Panc1 (cell line): ENCODE measurements at regions not wholly inside any gene's neighbourhood (a gene's known extent, or its start where the extent isn't known, plus 50 kb on each side); places are given as distances from the start of the nearest gene placed in this dataset.

Experiments used
- ATAC-seq: fragments of 200-7000 bp; cut with Tn5 transposase; 2 replicates; pipeline ENCODE4 v1.9.1; 2020; ENCODE audit warnings: mild to moderate bottlenecking, moderate library complexity
- BruUV-seq: library from RNA; stranded (reverse); fragments of 400-500 nt; replicated peaks from 2 replicates; lab custom pipeline; 2021; lab: Mats Ljungman, UMichigan
- CTCF ChIA-PET: fragments of 300-600 bp; sonication (Branson Sonifier 250); formaldehyde crosslinking; loops from one replicate; lab custom pipeline; 2022; ENCODE audit warnings: antibody characterized with exemption; lab: Charles Lee
- POLR2A ChIA-PET: fragments of 300-600 bp; sonication (Branson Sonifier 250); formaldehyde crosslinking; loops from one replicate; lab custom pipeline; 2022; ENCODE audit warnings: antibody characterized with exemption; lab: Charles Lee
- DNase-seq: peaks from one replicate; pipeline ENCODE4 v3.0.0-alpha.2; 2010; ENCODE audit warnings: low read depth, low spot score
- H3K27ac ChIP-seq: 2 replicates; pipeline ENCODE4 v1.5.1; 2011; ENCODE audit warnings: mild to moderate bottlenecking, low read length, inconsistent platforms
- H3K27me3 ChIP-seq: fragments of 200-500 bp; sonication (Bioruptor generic); 2 replicates; pipeline ENCODE4 v1.6.0; 2014; ENCODE audit warnings: low read length, inconsistent platforms; ENCODE audit not compliant: control insufficient read depth, insufficient read depth
- H3K36me3 ChIP-seq: fragments of 200-500 bp; sonication (Bioruptor generic); 2 replicates; pipeline ENCODE4 v1.5.1; 2014; ENCODE audit warnings: inconsistent platforms, mild to moderate bottlenecking, low read length, moderate library complexity; ENCODE audit not compliant: control insufficient read depth, insufficient read depth
- H3K4me1 ChIP-seq: 2 replicates; pipeline ENCODE4 v1.5.1; 2011; ENCODE audit warnings: inconsistent platforms, mild to moderate bottlenecking, low read length, moderate library complexity; ENCODE audit not compliant: control insufficient read depth, insufficient read depth
- H3K4me3 ChIP-seq, 2 experiments: 2 replicates each; pipeline ENCODE4 v1.5.1; 2011 to 2012; ENCODE audit warnings: low read depth in 2 of 2, low read length in 2 of 2, mild to moderate bottlenecking in 2 of 2, inconsistent platforms in 1 of 2, moderate library complexity in 1 of 2
- H3K9me3 ChIP-seq: fragments of 200-500 bp; sonication (Bioruptor generic); 2 replicates; pipeline ENCODE4 v1.5.1; 2014; ENCODE audit warnings: low read depth, mild to moderate bottlenecking, inconsistent platforms, low read length, moderate library complexity; ENCODE audit not compliant: control insufficient read depth, insufficient read depth
- POLR2AphosphoS5 ChIP-seq: IDR thresholded peaks from 2 replicates; pipeline ENCODE4 v1.6.1; 2012; ENCODE audit warnings: mild to moderate bottlenecking, low read depth, low read length, moderate library complexity
- REST ChIP-seq, 2 experiments: IDR thresholded peaks; 2 replicates each; pipeline ENCODE4 v1.6.1; 2011 to 2012; ENCODE audit warnings: low read depth in 2 of 2, control low read depth in 1 of 2, low read length in 1 of 2, mild to moderate bottlenecking in 1 of 2, moderate library complexity in 1 of 2; ENCODE audit not compliant: insufficient read depth in 1 of 2
- SIN3A ChIP-seq: IDR thresholded peaks from 2 replicates; pipeline ENCODE4 v1.6.1; 2012; ENCODE audit warnings: low read depth, mild to moderate bottlenecking, low read length, moderate library complexity, borderline replicate concordance; ENCODE audit not compliant: insufficient read depth
- TCF7L2 ChIP-seq: IDR thresholded peaks from 2 replicates; pipeline ENCODE4 v1.6.1; 2011; ENCODE audit warnings: mild to moderate bottlenecking, low read depth, low read length, inconsistent platforms
- in situ Hi-C: cut with HindIII; loops from 2 replicates; pipeline ENCODE4 v1.10.0; 2016; ENCODE audit warnings: low sequenced_read_pairs, low pct_unique_long_range_greater_than_20kb
- intact Hi-C: fragments of 100-400 bp; cut with micrococcal nuclease; formaldehyde crosslinking; loops from one replicate; pipeline ENCODE4 v1.10.0; 2022; ENCODE audit not compliant: unreplicated experiment
- TF ChIP-seq, protein P1 (sequence below): fragments of 450-650 bp; IDR thresholded peaks from 2 replicates; pipeline ENCODE4 v1.5.1; 2017; ENCODE audit warnings: mild to moderate bottlenecking

- no peaks in the 10 kb centered on the region for H3K9me3 ChIP-seq
- no peaks in the 10 kb centered on the region for H3K4me1 ChIP-seq
- H3K27me3 ChIP-seq: no peaks in the 10 kb centered on the region
- no TSS peak for BruUV-seq
- in situ Hi-C loops (no loop called here), intact Hi-C loops (no loop called here)
- ATAC-seq (no peak), DNase-seq (no peak)
- CTCF ChIA-PET: no interaction called here
- POLR2A ChIA-PET: no interaction called here
- TF ChIP-seq, protein P1, sequence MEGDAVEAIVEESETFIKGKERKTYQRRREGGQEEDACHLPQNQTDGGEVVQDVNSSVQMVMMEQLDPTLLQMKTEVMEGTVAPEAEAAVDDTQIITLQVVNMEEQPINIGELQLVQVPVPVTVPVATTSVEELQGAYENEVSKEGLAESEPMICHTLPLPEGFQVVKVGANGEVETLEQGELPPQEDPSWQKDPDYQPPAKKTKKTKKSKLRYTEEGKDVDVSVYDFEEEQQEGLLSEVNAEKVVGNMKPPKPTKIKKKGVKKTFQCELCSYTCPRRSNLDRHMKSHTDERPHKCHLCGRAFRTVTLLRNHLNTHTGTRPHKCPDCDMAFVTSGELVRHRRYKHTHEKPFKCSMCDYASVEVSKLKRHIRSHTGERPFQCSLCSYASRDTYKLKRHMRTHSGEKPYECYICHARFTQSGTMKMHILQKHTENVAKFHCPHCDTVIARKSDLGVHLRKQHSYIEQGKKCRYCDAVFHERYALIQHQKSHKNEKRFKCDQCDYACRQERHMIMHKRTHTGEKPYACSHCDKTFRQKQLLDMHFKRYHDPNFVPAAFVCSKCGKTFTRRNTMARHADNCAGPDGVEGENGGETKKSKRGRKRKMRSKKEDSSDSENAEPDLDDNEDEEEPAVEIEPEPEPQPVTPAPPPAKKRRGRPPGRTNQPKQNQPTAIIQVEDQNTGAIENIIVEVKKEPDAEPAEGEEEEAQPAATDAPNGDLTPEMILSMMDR: no peak
- TF ChIP-seq POLR2AphosphoS5 (no peak), TCF7L2 (no peak), REST (IDR thresholded peaks at IDR 0.05; ENCODE audit: insufficient read depth in 1 of 2, low read depth in 2 of 2, low read length in 1 of 2) (no peak), SIN3A (no peak)
- H3K4me3 ChIP-seq: no peak overlapping the region
- no peaks in the 10 kb centered on the region for H3K36me3 ChIP-seq
- no peak overlapping the region for H3K27ac ChIP-seq
Observed at GRCh38 chr4:178242655-178243054, 800.4 kb upstream of the AGA start.

DNA sequence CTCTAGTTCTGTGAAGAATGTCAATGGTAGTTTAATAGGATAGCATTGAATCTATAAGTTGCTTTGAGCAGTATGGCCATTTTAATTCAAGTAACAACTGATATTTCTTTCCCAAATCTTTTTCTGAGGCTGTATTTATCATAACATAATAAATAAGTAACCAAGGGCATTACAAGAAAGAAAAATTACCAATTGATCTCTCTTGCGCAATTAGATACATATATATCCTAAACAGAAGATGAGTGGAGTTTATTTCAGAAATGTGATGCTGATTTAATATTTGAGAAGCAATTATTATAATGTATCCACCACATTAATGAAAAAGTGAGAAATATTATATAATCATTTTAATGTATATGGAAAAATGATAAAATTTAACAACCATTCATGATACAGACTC, 802.5 kb upstream of the AGA start:
- POLR2A ChIA-PET: no interaction called here
- intact Hi-C loops (no loop called here), in situ Hi-C loops (no loop called here)
- Histone ChIP-seq H3K4me1 (no peaks in the 10 kb centered on the region), H3K4me3 (no peak overlapping the region), H3K36me3 (no peaks in the 10 kb centered on the region), H3K9me3 (no peaks in the 10 kb centered on the region), H3K27me3 (no peaks in the 10 kb centered on the region), H3K27ac (no peak overlapping the region)
- TF ChIP-seq, protein P1: no peak
- TF ChIP-seq POLR2AphosphoS5: no peak
- TF ChIP-seq REST (IDR thresholded peaks at IDR 0.05; ENCODE audit: insufficient read depth in 1 of 2, low read depth in 2 of 2, low read length in 1 of 2): no peak
- TF ChIP-seq TCF7L2: no peak
- TF ChIP-seq SIN3A: no peak
- no TSS peak for BruUV-seq
- ATAC-seq: no peak
- CTCF ChIA-PET: no interaction called here
- no peak for DNase-seq
